DND-41 (cell line): ENCODE measurements at regions not wholly inside any gene's neighbourhood (a gene's known extent, or its start where the extent isn't known, plus 50 kb on each side); places are given as distances from the start of the nearest gene placed in this dataset.

Source experiments
- ATAC-seq: fragments of 200-7000 bp; cut with Tn5 transposase; 3 replicates; pipeline ENCODE4 v1.9.1; 2021; ENCODE audit warnings: low read depth; ENCODE audit not compliant: insufficient read depth
- DNase-seq: peaks from one replicate; pipeline ENCODE4 v3.0.0-alpha.2; 2020
- H2AFZ ChIP-seq: 2 replicates; pipeline ENCODE4 v1.6.0; 2012; ENCODE audit warnings: low read depth, low read length
- H3K27ac ChIP-seq: 2 replicates; pipeline ENCODE4 v1.5.1; 2012; ENCODE audit warnings: low read length, inconsistent platforms
- H3K27me3 ChIP-seq: fragments of 200-600 bp; sonication (generic); 2 replicates; pipeline ENCODE4 v1.6.0; 2012; ENCODE audit warnings: low read length, mild to moderate bottlenecking, inconsistent platforms; ENCODE audit not compliant: insufficient read depth, poor library complexity
- H3K36me3 ChIP-seq: 2 replicates; pipeline ENCODE4 v1.5.1; 2012; ENCODE audit warnings: low read length, inconsistent platforms; ENCODE audit not compliant: insufficient read depth
- H3K4me1 ChIP-seq: 2 replicates; pipeline ENCODE4 v1.5.1; 2012; ENCODE audit warnings: mild to moderate bottlenecking, low read length; ENCODE audit not compliant: insufficient read depth
- H3K4me2 ChIP-seq: 2 replicates; pipeline ENCODE4 v1.6.0; 2012; ENCODE audit warnings: mild to moderate bottlenecking, moderate library complexity, low read length, inconsistent platforms; ENCODE audit not compliant: insufficient read depth
- H3K4me3 ChIP-seq, 2 experiments: fragments of 200-600 bp in 1 of 2; shearing (Covaris generic) in 1 of 2; 2 replicates each; pipeline ENCODE4 v1.5.1; 2012 to 2016; ENCODE audit warnings: inconsistent platforms in 2 of 2, low read length in 2 of 2, mild to moderate bottlenecking in 2 of 2, low read depth in 1 of 2, moderate library complexity in 1 of 2
- H3K79me2 ChIP-seq: 2 replicates; pipeline ENCODE4 v1.6.0; 2012; ENCODE audit warnings: low read length, inconsistent platforms; ENCODE audit not compliant: insufficient read depth
- H3K9ac ChIP-seq: 2 replicates; pipeline ENCODE4 v1.6.0; 2012; ENCODE audit warnings: low read depth, mild to moderate bottlenecking, inconsistent platforms, low read length, moderate library complexity
- H3K9me3 ChIP-seq: 2 replicates; pipeline ENCODE4 v1.5.1; 2012; ENCODE audit warnings: low read length, moderate library complexity, mild to moderate bottlenecking, inconsistent platforms; ENCODE audit not compliant: insufficient read depth, severe bottlenecking
- H4K20me1 ChIP-seq: 2 replicates; pipeline ENCODE4 v1.6.0; 2012; ENCODE audit warnings: low read length; ENCODE audit not compliant: insufficient read depth
- CTCF ChIP-seq: IDR thresholded peaks from 2 replicates; pipeline ENCODE4 v1.5.1; 2012; ENCODE audit warnings: borderline replicate concordance, low read length, moderate library complexity, mild to moderate bottlenecking; ENCODE audit not compliant: poor library complexity, severe bottlenecking; ENCODE audit errors: extremely low read depth
- EZH2 ChIP-seq: IDR thresholded peaks from 3 replicates; pipeline ENCODE4 v1.6.1; 2012; ENCODE audit warnings: borderline replicate concordance, low read depth, mild to moderate bottlenecking, moderate library complexity, low read length, inconsistent platforms; ENCODE audit not compliant: severe bottlenecking

DNA sequence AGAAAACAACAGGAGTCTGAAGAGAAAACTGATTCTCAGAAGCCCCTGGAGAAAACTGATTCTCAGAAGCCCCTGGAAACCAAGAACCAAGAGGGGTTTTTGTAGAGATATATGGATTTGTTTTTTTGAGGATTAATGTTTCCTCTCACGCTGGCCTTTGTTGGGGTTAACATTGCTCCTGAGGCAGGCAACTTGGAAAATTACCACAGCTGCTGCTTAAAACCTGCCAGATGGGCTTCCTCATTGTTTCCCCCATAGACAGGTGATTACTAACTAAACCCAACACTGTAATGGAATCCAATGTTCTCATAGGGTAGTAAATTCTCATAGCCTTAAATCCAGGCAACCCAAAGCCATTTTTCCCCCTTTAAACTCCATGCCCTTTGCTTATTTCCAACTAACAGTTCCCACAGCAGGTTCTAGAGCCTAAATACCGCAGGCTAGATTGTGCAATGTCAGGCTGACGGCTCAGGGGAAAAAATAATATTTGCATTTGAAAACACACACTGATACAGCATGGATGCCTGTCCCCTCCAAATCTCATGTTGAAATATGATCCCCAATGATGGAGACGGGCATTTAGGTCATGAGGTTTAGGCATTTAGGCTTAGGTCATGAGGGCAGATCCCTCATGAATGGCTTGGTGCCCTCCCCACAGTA, 272.3 kb upstream of the PKDCC start:
- Histone ChIP-seq H3K36me3 (no peaks in the 10 kb centered on the region), H3K4me2 (no peak overlapping the region), H3K9me3 (peaks cover 6% of the 10 kb centered on the region), H3K4me3 (no peak overlapping the region), H3K9ac (no peak overlapping the region), H2AFZ (no peak overlapping the region), H3K27me3 (no peaks in the 10 kb centered on the region), H3K4me1 (no peaks in the 10 kb centered on the region), H3K27ac (no peak overlapping the region), H3K79me2 (no peaks in the 10 kb centered on the region), H4K20me1 (no peaks in the 10 kb centered on the region)
- ATAC-seq (no peak), DNase-seq (no peak)
- TF ChIP-seq EZH2 (no peak), CTCF (no peak)

- TF ChIP-seq EZH2 (no peak), CTCF (no peak)
- Histone ChIP-seq H4K20me1 (no peaks in the 10 kb centered on the region), H3K4me3 (no peak overlapping the region), H3K4me2 (no peak overlapping the region), H3K9me3 (peaks cover 6% of the 10 kb centered on the region), H3K36me3 (no peaks in the 10 kb centered on the region), H3K4me1 (no peaks in the 10 kb centered on the region; the same call in 1 of the 2 replicates), H3K79me2 (no peaks in the 10 kb centered on the region), H3K27ac (no peak overlapping the region), H3K27me3 (no peaks in the 10 kb centered on the region), H2AFZ (no peak overlapping the region), H3K9ac (no peak overlapping the region)
- ATAC-seq (no peak), DNase-seq (no peak)
These were observed 267.9 kb upstream of the PKDCC start for GRCh38 chr2:41779888-41780287.

DNA sequence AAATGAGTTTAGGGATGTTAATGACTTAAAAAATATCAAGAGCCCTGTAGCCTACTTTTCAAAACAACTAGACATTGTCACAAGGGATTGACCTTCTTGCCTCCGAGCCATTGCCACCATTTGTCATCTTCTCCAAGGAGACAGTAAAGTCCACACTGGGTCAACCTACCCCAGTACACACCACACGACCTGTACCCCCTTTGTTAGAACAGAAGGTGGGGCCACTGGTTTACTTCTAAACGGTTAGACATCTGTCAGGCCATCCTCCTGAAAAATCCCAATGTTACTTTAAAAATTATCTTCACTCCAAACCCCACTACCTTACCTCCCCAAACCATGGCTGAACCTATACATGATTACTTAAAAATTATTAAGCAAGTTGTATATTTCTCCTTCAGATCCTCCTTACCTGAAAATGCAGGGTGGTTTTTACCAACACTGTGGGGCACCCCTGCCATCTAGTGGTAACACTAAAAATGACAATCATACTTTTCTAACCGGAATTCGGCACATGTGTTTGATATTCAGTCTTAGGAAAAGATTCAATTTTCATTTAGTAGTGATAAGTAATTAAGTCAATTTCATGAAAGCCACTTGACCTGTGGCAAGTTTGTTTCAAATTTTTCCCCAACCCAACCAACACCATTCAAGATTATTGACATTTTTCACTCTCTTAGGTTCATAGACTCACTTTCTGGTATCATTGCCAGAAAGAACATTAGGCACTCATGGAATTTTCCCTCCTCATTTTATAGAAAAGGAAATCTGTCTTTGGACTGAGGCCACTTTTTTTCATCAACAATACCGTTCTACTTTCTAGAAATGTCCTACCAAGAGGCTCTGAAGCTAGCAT, 265.3 kb upstream of the PKDCC start:
- DNase-seq (peak; percentile 54), ATAC-seq (peak; percentile 62)
- TF ChIP-seq CTCF (peak; percentile 88), EZH2 (no peak)
- H4K20me1 ChIP-seq = no peaks in the 10 kb centered on the region
- no peaks in the 10 kb centered on the region for H3K79me2 ChIP-seq
- no peak overlapping the region for H3K4me3 ChIP-seq
- no peaks in the 10 kb centered on the region for H3K27me3 ChIP-seq
- no peak overlapping the region for H3K9ac ChIP-seq
- no peak overlapping the region for H3K27ac ChIP-seq
- no peak overlapping the region for H3K4me2 ChIP-seq
- H3K36me3 ChIP-seq = no peaks in the 10 kb centered on the region
- no peaks in the 10 kb centered on the region; the same call in 1 of the 2 replicates for H3K4me1 ChIP-seq
- no peaks in the 10 kb centered on the region for H3K9me3 ChIP-seq
- no peak overlapping the region for H2AFZ ChIP-seq
